Left kidney (tissue), 1 donor: ENCODE measurements at regions not wholly inside any gene's neighbourhood (a gene's known extent, or its start where the extent isn't known, plus 50 kb on each side); places are given as distances from the start of the nearest gene placed in this dataset.

Experiments used
- DNase-seq: peaks from one replicate; pipeline ENCODE4 v3.0.0-alpha.2; 2013

DNA sequence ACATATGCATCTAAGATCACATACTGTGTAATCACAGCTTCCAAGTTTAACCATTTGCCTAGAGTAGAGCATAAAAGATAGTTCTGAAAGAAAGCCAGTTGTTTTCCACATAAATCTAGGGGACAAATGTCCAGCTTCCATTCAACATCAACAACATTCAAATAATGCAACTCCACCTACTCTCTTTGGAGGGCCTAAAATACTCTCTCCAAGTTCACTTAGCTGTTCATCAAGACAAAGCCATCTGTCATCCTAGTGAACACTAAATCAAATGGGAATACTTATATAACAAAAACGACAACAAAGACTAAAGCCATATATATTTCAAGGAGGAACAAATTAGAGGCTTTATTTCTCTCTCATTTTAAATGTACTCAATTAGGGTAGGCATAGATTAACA, 221.5 kb upstream of the CDH2 start:
- DNase-seq: no peak

DNA sequence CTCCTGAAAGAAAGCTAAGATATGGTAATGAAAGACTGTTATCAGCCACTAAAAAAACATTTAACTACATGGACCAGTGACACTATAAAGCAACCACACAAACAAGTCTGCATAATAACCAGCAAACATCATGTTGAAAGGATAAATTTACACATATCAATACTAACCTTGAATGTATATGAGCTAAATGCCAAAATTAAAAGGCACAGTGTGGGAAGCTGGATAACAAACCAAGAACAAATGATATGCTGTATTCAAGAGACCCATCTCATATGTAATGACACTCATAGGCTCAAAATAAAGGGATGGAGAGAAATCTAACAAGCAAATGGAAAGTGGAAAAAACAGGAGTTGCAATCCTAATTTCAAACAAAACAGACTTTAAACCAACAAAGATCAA, 213.1 kb upstream of the CDH2 start:
- no peak for DNase-seq

DNA sequence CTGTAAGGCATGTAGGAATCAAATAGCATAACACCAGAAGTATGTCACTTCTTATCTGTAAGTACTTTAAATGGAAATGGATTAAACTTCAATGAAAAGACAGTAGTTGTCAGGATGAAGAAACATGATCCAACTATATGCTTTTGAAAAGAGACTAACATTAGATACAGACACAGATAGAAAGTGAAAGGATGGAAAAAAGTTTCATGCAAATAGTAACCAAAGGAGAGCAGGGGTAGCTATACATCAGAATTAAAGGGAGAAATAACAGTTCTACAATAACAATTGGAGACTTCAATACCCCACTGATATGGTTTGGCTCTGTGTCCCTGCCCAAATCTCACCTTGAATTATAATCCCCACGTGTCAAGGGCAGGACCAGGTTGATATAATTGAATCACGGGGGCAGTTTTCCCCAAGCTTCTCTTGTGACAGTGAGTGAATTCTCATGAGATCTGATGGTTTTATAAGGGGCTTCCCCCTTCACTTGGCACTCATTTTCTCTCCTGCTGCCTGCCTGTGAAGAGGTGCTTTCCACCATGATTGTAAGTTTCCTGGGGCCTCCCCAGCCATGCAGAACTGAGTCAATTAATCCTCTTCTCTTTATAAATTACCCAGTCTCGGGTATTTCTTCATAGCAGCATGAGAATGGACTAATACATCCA, 205.4 kb upstream of the CDH2 start:
- no peak for DNase-seq

DNA sequence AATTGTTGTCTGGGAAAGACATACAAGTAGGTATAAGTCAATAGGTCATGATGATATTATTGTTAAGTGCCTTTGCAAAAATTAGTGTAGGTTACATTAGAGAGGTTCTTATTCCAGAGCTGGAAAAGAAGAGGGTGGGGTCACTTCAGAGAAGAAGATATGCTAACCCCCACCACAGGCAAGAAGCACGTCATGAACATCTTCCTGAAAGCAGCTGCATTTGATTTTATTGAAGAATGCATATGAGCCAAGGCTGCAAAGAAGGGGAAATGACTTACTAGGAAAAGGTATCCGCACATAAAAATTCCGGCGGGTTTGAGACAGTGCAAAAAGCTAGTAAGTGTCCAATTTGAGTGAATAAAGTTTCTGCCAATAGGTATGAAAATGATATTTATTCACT, 195.3 kb upstream of the CDH2 start:
- no peak for DNase-seq

DNA sequence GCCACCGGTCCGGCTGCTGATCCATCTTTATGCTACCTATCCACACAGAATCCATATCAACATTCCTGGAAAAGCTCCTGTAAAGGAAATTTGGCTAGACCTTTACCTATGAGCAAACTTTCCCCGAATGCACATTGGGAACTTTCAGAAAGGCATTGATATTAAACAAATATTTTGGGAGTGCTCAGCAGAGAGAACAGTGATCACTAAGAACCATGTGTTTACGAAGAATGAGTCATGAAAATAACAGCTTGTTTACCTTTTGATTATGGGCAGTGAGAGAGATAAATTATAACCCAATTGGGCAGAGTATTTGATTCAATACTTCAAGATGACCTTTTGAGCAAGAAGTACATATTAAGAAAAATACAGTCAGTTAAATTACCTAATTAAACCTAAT, 189.7 kb upstream of the CDH2 start:
- no peak for DNase-seq

DNA sequence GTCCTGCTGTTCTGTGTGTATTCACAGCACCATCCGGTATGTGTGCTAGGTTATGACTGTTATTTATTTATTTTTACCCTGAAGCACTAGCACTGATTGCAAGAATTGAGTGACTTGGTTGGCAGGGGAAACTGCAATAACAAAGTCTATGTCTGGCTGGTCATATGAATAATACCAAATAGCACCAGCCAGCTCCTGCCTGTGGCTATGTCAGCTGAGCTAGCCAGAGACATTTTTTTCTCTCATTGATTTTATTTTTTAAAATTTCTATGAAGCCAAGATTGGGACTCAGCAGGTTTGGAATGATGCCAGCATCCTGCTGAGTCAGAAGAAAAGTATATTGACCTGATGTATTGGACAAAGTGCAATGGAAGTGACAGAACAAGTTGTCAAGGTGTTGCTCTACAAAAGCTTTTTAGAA, 188.5 kb upstream of the CDH2 start:
- DNase-seq: no peak

DNA sequence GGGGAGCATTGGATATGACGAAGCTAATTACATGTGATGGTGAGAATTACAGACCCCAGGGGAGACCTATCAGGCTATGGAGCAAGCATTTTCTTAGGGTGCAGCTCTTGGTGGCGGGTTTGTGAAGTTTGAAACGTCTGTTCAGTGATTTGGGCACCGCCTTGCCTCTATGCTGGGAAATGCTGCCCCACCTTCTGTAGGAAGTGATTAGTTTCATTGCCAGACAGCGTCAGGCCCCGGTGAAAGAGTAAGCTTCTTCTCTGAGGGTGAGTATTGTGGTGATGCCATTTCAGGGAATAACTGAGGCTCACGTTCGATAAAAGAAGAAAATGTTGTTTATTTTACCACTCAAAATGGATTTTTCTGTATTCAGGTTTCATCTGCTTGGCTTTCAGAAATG, 186.2 kb upstream of the CDH2 start:
- DNase-seq: no peak

DNA sequence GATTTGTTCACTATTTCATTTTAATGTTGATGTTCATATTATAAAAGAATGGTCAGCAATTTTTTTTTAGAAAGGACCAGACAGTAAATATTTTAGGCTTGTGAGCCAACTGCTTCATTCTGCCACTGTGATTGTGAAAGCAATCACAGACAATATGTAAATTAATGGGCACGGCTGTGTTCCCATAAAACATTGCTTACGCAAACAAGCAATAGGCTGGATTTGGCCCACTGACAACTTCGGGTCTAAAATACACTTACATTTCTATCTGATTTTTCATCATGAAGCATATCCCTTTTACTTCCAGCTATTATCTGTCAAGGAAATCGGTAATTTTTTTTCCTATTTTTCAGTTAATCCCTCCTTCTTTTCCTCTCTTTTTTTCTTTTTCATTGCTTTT, 182.2 kb upstream of the CDH2 start:
- no peak for DNase-seq

DNA sequence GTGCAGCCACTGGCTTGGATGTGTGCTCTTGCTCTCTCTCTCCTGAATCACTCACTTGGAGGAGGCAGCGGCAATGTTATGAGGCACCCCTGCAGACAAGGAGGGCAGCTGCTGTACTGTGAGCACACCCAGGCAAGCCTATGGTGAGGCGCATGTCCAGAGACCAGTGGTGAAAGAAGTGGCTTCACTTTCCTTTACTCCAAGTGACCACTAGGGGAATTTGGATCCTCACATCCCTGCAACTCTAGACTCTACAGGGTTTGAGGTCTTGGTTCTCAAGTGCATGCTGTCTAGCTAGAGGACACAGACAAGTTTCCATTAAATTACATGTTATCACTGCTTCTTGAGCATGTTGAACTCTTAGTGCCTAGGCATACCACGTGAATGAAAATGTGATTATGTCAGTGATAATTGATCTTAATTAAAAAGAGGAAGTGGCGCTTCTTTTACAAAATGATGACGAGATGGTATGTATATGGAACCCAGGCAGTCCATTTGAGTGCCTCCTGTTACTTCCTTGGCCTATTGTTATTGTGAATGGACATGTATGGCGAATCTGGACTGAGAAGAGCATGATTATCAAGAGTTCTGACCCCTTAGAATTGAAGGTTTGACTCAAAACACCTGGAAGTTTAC, 181.0 kb upstream of the CDH2 start:
- no peak for DNase-seq

DNA sequence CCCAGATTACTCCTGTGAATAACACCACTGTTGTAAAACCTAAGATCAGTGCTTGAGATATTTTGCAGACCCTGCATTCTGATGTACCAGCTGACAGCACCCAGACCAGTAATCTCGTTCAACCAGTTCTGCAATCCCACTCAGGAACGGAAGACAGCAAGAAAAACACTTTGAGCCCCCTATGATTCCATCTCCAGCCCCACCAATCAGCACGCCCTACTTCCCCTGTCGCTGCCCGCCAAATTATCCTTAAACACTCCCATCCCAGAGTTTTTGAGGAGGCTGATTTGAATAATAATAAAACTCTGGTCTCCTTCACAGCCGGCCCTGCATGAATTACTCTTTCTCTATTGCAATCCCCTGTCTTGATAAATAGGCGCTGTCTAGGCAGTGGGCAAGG, 173.9 kb upstream of the CDH2 start:
- no peak for DNase-seq

DNA sequence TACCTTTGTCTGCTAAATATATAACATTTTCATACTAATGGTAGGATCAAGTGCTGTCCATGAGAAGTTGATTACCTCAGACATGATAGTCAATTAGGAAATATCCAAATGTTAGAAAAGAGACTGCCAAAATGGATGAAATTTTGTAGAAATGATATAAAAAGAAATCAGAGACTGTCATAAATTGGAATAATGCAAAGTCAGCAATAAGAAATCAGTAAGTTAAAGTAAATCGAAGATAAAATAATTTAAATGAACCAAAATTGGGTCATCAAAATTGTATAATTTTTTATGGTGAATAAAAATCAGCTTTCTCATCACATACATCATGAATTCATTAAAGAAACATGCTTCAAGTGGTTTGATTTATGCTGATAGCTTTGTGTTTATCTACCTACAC, 165.3 kb upstream of the CDH2 start:
- DNase-seq: no peak

DNA sequence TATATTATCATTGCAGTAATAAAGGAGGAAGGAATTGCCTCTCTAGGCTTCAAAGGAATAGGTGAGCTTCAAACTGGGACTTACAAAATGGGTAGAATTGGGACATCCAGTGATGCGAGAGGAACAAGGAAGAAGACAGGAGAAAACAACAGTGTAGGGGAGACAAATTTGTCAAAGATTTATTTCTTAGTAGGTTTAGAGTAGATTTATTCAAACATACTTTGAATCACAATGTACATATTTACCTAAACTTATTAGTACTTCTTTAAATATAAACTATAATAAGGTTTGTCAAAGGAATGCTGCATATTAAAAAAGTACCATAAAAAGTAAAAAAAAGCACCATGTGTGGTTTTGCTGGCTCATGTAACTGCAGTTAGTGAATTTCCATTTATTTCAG, 161.4 kb upstream of the CDH2 start:
- no peak for DNase-seq

DNA sequence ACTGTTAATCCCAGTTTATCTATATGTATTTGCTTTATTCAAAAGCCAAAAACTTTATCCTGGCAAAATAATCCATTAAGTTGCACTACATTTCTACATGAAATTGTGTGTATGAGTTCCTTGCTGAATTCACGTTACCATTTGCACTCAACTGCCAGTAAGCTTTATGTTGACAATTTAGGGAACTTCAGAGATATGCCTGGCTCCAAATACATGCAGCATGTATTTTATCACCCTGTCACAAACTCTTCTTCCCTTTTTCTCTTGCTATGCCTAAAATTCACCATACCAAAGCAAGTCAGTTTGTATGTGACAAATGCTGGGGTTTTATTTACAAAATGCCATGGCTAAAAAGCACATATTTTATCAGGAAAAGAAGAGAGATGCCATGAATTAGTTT, 157.6 kb upstream of the CDH2 start:
- no peak for DNase-seq

DNA sequence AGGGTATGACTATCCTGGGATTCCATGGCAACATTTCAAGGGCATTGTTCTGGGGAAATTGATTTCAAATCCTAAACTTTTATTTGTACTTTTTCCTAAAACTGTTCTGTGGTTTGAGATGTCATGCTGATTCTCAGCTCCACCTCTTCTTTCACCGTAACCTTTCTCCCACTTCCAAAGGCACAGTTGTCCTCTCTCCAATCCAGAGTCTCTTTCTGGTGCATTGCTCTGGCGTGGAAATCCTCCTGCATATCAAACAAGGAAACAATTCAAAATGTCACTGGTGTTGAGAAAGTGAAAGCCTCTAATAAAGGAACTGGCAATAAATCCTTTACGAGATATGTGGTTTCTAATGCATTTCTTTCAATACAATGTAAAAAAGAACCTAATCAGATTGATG, 155.1 kb upstream of the CDH2 start:
- DNase-seq: no peak

DNA sequence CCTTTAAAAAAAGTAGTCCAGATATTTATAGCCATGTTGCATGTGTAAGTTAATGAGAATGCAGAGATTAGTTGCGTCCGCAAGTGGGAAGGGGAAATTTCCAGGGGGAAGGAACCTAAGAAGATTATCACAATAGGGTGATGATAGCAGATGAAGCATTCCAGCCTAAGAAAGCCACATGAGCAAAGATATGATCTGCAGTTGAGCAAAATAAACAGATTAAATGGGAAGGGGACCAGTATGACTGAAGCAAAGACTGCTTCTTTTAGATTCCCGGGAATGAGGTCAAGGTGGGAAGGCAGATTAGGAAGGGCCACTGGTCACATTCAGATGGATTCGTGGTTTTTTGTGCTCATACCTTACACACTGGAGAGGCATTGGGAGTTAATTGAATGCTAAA, 154.6 kb upstream of the CDH2 start:
- DNase-seq: no peak

DNA sequence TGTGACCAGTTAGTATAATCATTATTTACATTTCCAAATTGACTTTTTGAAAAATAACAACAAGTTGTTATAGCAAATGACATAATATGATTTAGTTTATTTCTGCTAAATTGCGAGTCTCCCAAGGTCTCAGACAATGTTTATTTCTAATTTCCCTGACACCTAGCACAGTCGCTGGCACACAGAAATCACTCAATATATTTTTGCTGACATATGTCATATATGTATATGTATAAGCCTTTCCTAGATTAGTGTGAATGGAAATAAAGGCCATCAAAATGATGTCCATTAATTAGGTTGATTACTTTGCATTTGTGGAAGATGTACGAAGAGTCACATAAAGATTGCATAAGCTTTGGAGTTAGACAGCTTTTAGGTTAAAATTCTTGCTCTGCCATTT, 136.7 kb upstream of the CDH2 start:
- no peak for DNase-seq

DNA sequence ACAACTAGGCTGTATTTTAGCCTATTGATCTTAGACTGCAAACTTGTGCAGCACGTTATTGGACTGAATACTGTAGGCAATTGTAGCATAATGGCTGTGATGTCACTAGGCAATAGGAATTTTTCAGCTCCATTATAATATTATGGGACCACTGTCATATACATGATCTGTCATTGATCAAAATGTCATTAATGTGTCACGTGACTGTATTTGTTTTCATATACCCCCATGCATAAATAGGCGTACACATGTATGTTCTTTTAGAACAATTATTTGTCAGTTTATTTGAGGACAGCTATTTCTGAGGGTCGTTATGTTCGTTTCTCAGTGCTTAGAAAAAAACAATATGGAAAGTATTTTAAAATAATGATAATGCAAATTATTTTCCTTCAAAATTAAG, 111.9 kb upstream of the CDH2 start:
- no peak for DNase-seq

DNA sequence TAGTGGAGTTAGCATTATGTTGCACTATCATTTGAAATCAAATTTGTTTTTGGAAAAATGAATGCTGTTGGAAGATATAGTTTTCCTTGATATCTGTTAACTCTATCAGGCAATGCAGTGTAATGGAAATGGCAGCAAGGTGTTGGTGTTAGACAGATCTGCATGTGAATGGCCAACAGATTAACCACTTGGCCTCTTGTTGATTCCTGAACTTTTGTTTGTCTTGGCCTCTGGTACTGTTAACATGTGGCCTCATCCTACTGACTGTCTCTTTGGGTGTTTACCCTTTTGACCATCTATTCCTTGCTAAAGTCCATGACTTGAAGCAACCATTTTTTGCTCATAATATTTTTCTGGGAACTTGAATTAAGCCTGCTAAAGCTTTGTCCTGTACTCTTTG, 110.2 kb upstream of the CDH2 start:
- no peak for DNase-seq

DNA sequence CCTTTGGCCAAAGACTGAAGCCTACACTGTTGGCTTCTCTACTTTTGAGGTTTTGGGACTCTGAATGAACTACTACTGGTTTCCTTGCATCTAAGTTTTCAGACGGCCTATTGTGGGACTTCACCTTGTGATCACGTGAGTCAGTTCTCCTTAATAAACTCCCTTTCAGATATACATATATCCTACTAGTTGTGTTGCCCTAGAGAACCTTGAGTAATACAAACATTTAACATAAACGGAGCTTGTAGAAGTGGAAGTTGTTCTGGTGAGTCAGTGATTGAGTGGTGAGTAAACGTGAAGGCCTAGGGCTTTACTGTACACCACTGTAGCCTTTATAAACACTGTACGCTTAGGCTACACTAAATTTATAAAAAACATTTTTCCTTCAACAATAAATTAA, 107.2 kb upstream of the CDH2 start:
- no peak for DNase-seq

DNA sequence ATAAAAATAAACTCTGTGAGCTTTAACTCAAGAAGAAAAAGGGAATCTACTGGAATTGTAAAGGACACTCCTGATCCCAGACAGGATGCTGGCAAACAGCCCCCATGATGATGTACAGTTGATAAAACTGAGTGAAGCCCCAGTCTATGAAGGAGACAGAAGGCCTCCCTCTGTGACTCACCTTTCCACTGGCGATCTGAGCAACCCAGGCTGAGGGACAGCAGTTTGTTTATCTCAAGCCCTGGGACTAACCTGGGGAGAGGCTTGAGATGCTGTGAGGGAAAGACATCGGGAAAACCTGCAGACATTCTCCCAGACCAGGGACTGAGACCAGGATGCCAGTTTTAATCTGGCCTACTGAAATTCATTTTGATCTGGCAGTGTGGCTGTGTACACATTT, 104.5 kb upstream of the CDH2 start:
- no peak for DNase-seq

DNA sequence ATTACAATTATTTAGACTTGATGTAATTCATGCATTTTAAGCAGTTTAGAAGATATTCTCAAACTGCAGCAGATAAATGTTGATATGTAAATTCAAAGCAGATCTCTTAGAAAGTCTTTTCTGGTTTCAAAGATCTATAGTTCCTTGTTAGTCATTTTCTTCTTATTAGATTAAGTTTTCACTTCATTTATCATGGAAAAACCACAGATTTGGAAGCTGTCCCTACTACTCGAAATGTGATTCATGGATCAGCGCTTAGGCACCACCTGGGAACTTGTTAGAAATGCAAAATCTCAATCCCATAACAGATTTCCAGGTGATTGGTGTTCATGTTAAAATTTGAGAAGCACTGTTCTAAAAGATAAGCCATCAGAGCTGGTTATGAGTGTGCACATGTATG, 92.8 kb upstream of the CDH2 start:
- DNase-seq: no peak

DNA sequence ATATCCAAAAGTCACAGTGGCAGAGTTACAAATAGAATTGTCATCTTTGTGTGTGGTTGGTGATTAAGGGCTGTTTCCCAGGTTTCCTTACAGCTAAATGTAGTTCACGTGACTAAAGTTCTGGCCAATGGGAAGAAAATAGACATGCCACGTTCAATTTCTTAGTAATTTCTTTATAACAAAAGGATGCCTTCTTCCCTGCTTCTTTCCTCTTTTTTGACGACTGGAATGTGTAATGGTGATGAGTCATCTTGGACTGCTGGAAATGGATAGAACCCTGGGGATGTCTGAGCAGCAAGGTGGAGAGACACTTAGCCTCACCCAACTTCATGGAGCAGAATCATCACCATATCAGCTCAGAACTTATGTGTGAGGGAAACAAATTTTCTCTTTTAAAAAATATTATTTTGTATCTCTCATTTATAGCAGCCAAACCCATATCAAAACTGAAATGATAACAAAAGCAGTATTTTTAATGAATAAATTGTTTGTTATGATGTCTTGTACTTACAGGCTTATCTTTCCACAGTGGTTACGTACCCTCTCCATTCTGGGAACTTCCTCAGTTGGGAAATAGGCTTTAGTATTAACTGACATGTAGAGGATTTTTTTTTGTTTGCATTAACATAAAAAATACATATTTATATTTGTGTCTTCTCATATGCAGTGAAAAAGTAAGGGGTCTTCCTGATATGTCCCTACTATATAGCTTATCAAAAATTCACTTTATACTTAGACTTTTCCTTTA, 91.1 kb upstream of the CDH2 start:
- no peak for DNase-seq

DNA sequence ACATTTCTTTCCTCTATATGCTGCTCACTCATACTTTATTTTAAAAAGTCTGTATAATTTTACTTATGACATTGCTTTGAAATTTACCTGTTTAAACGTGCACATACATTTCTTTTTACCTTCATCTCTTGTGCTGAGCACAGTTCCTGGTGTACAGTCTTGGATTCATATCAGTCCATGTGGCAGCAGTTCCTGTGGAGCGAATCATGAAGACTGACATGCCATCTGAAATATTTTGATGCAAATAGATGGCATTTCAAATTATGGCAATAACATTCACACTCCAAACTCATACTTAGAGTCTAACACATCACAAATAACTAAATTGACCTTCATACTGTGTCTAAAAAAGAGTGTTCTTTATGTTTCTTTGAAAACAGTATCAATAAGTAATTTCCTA, 90.3 kb upstream of the CDH2 start:
- DNase-seq: no peak

DNA sequence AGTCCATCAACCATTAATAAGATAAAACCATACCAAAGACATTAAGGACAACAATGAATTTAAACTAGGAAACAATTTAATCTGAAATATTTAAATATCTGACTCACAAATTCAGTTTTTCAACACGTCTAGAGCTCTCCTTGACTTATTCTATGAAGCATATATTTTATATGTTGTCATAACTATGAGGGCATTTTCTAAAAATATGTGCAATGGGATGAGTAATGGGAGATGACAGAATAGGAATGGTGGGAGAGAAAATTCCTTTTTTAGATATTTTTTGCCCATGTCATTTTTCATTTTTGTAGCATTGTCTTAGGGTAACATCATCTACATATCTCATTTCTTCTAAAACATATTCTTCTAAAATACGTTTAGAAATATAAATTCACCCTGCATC, 79.2 kb upstream of the CDH2 start:
- no peak for DNase-seq
